ENCODE measurements at regions not wholly inside any gene's neighbourhood (a gene's known extent, or its start where the extent isn't known, plus 50 kb on each side); places are given as distances from the start of the nearest gene placed in this dataset.

GRCh38 chr4:42280327-42281095, 116.8 kb upstream of the SHISA3 start:
- TF ChIP-seq POLR2AphosphoS5 (IDR thresholded peaks at IDR 0.05; ENCODE audit: low read depth, low read length) (no peak), TAF1 (IDR thresholded peaks at IDR 0.05; ENCODE audit: borderline replicate concordance, low read depth, low read length) (no peak), POLR2A (IDR thresholded peaks at IDR 0.05; ENCODE audit: low read depth, low read length) (no peak)

Measured in GM12892 (cell line).